ENCODE measurements at regions not wholly inside any gene's neighbourhood (a gene's known extent, or its start where the extent isn't known, plus 50 kb on each side); places are given as distances from the start of the nearest gene placed in this dataset.
A peak's percentile ranks its signal among the peaks of the same experiment; 100 is the strongest.

- DNase-seq, result no peak
Measured at GRCh38 chr17:70825321-70826125, 656.2 kb downstream of the KCNJ2 start.

- no peak for DNase-seq
Measured at GRCh38 chr17:70829876-70830275, 660.5 kb downstream of the KCNJ2 start.

GRCh38 chr17:70834039-70834438 lies 664.7 kb downstream of the KCNJ2 start:
- no peak for DNase-seq

- DNase-seq, result no peak
Measured at GRCh38 chr17:70848785-70849184, 679.5 kb downstream of the KCNJ2 start.

GRCh38 chr17:70855401-70856054 lies 686.2 kb downstream of the KCNJ2 start:
- DNase-seq, result peak; percentile 92

GRCh38 chr17:70857351-70857750 lies 688.0 kb downstream of the KCNJ2 start:
- no peak for DNase-seq

GRCh38 chr17:70859829-70860228 lies 690.5 kb downstream of the KCNJ2 start:
- peak; percentile 13 for DNase-seq

- DNase-seq, result no peak
Measured at GRCh38 chr17:70862295-70862694, 693.0 kb downstream of the KCNJ2 start.

- no peak for DNase-seq
Measured at GRCh38 chr17:70863436-70864248, 694.3 kb downstream of the KCNJ2 start.

GRCh38 chr17:70865993-70866804 lies 696.9 kb downstream of the KCNJ2 start:
- no peak for DNase-seq

GRCh38 chr17:70868149-70868548 lies 698.8 kb downstream of the KCNJ2 start:
- no peak for DNase-seq

GRCh38 chr17:70869402-70870085 lies 700.2 kb downstream of the KCNJ2 start:
- peak; percentile 76 for DNase-seq

GRCh38 chr17:70871180-70871818 lies 702.0 kb downstream of the KCNJ2 start:
- peak; percentile 8 for DNase-seq

- no peak for DNase-seq
Measured at GRCh38 chr17:70872103-70872502, 702.8 kb downstream of the KCNJ2 start.

- no peak for DNase-seq
Measured at GRCh38 chr17:70875729-70876310, 706.5 kb downstream of the KCNJ2 start.

- no peak for DNase-seq
Measured at GRCh38 chr17:70878879-70879278, 709.5 kb downstream of the KCNJ2 start.

- no peak for DNase-seq
Measured at GRCh38 chr17:70879401-70879800, 710.1 kb downstream of the KCNJ2 start.

GRCh38 chr17:70881093-70881492 lies 711.8 kb downstream of the KCNJ2 start:
- no peak for DNase-seq

GRCh38 chr17:70882504-70882903 lies 713.2 kb downstream of the KCNJ2 start:
- DNase-seq, result no peak

GRCh38 chr17:70886648-70887047 lies 717.3 kb downstream of the KCNJ2 start:
- no peak for DNase-seq

- no peak for DNase-seq
Measured at GRCh38 chr17:70888324-70888723, 719.0 kb downstream of the KCNJ2 start.
